Thyroid gland (tissue), 4 donors: ENCODE measurements at regions not wholly inside any gene's neighbourhood (a gene's known extent, or its start where the extent isn't known, plus 50 kb on each side); places are given as distances from the start of the nearest gene placed in this dataset.

Source experiments
- CTCF ChIP-seq, 6 experiments: fragments of 200-600 bp in 3 of 6; fragments of 450-650 bp in 3 of 6; sonication (generic) in 3 of 6; IDR thresholded peaks; one replicate each; pipeline ENCODE4 v1.5.1; 2016 to 2019; ENCODE audit warnings: antibody characterized with exemption in 6 of 6, mild to moderate bottlenecking in 2 of 6, inconsistent platforms in 1 of 6, moderate library complexity in 1 of 6
- POLR2A ChIP-seq, 2 donors: fragments of 450-650 bp; IDR thresholded peaks; one replicate each; pipeline ENCODE4 v1.6.1; 2017; ENCODE audit warnings: antibody characterized with exemption in 2 of 2, mild to moderate bottlenecking in 2 of 2, moderate library complexity in 1 of 2

- TF ChIP-seq CTCF (IDR thresholded peaks at IDR 0.05), result no peak
- no peak for TF ChIP-seq POLR2A (IDR thresholded peaks at IDR 0.05)
Observed at GRCh38 chr2:106332054-106332453, 136.2 kb downstream of the RGPD3 start.
